Mesodermal cell (in vitro differentiated cells): ENCODE measurements at regions not wholly inside any gene's neighbourhood (a gene's known extent, or its start where the extent isn't known, plus 50 kb on each side); places are given as distances from the start of the nearest gene placed in this dataset.

Source experiments
- H3K27ac ChIP-seq: 2 replicates; pipeline ENCODE4 v1.7.0; 2013; ENCODE audit warnings: mild to moderate bottlenecking, low read depth, low read length, moderate library complexity; ENCODE audit not compliant: severe bottlenecking
- H3K36me3 ChIP-seq: 2 replicates; pipeline ENCODE4 v1.7.1; 2013; ENCODE audit warnings: mild to moderate bottlenecking, low read length, moderate library complexity; ENCODE audit not compliant: control insufficient read depth, insufficient read depth
- H3K4me1 ChIP-seq: one replicate; pipeline ENCODE4 v1.7.1; 2013; ENCODE audit warnings: mild to moderate bottlenecking, low read length; ENCODE audit not compliant: insufficient read depth, control insufficient read depth, poor library complexity, severe bottlenecking
- H3K4me3 ChIP-seq: 2 replicates; pipeline ENCODE4 v1.7.0; 2013; ENCODE audit warnings: low read length, control low read depth, mild to moderate bottlenecking; ENCODE audit not compliant: insufficient read depth, poor library complexity, severe bottlenecking; ENCODE audit errors: extremely low read depth
- H3K9me3 ChIP-seq: 2 replicates; pipeline ENCODE4 v1.7.1; 2013; ENCODE audit warnings: mild to moderate bottlenecking, low read length, moderate library complexity; ENCODE audit not compliant: control insufficient read depth
- WGBS, 2 experiments: methylation state at CpG; one replicate each; pipeline ENCODE4 v1.1.5; 2013; ENCODE audit warnings: missing lambda C conversion rate in 2 of 2; ENCODE audit not compliant: insufficient coverage in 2 of 2; 5-methylcytosine and 5-hydroxymethylcytosine counted together

- peaks cover 8% of the 10 kb centered on the region for H3K4me1 ChIP-seq
- 82 to 83% methylated on average over 9 of the region's 9 CpGs for WGBS, 2 experiments
- no peaks in the 10 kb centered on the region for H3K9me3 ChIP-seq
- H3K4me3 ChIP-seq = no peak overlapping the region
- H3K36me3 ChIP-seq = no peaks in the 10 kb centered on the region
- no peak overlapping the region for H3K27ac ChIP-seq
Observed at GRCh38 chr9:38315085-38315595, 77.4 kb upstream of the ALDH1B1 start.

- H3K27ac ChIP-seq = no peak overlapping the region
- H3K36me3 ChIP-seq = no peaks in the 10 kb centered on the region
- 76 to 84% methylated on average over 3 to 6 of the region's 6 CpGs for WGBS, 2 experiments
- H3K9me3 ChIP-seq = no peaks in the 10 kb centered on the region
- H3K4me1 ChIP-seq = peaks cover 22% of the 10 kb centered on the region
- H3K4me3 ChIP-seq = no peak overlapping the region
Observed at GRCh38 chr9:38313421-38313820, 79.1 kb upstream of the ALDH1B1 start.

DNA sequence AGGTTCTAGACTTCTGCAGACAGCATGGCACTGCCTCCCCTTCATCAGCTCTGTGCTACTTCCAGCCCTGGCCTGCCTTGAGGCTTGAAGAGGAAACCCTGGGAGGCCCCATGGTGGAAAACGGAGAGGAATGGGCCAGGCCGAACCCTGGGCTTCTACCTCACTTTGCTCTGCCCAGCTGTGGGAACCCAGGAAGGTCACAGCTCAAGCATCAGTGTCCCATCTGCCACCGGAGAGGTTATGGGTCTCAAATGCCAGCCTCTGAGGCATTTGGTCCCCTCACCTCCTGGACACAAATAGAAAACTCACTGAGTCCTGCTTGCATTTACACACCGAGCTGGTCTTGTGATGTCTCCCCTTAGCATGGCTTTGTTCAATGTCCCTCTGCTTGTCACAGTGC is 80.1 kb upstream of the ALDH1B1 start:
- no peaks in the 10 kb centered on the region for H3K9me3 ChIP-seq
- H3K4me3 ChIP-seq = no peak overlapping the region
- WGBS, 2 experiments = 94 to 95% methylated on average over 4 of the region's 4 CpGs
- H3K4me1 ChIP-seq = peaks cover 22% of the 10 kb centered on the region
- no peaks in the 10 kb centered on the region for H3K36me3 ChIP-seq
- no peak overlapping the region for H3K27ac ChIP-seq

- Histone ChIP-seq H3K9me3 (no peaks in the 10 kb centered on the region), H3K4me3 (no peak overlapping the region), H3K36me3 (no peaks in the 10 kb centered on the region), H3K4me1 (peaks cover 22% of the 10 kb centered on the region), H3K27ac (peak overlapping the region; percentile 45)
- WGBS, 2 experiments = 68 to 74% methylated on average over 10 to 16 of the region's 16 CpGs
Observed at GRCh38 chr9:38311382-38312270, 80.9 kb upstream of the ALDH1B1 start.

GRCh38 chr9:38309324-38310195 is 82.9 kb upstream of the ALDH1B1 start:
- Histone ChIP-seq H3K4me1 (peaks cover 22% of the 10 kb centered on the region), H3K36me3 (no peaks in the 10 kb centered on the region), H3K4me3 (no peak overlapping the region), H3K9me3 (no peaks in the 10 kb centered on the region), H3K27ac (peak overlapping the region; percentile 75)
- 66 to 72% methylated on average over 6 to 9 of the region's 11 CpGs for WGBS, 2 experiments

- H3K9me3 ChIP-seq = no peaks in the 10 kb centered on the region
- H3K27ac ChIP-seq = no peak overlapping the region
- no peak overlapping the region for H3K4me3 ChIP-seq
- H3K4me1 ChIP-seq = peaks cover 22% of the 10 kb centered on the region
- 86 to 100% methylated on average over 2 to 4 of the region's 4 CpGs for WGBS, 2 experiments
- no peaks in the 10 kb centered on the region for H3K36me3 ChIP-seq
Observed at GRCh38 chr9:38308136-38308535, 84.4 kb upstream of the ALDH1B1 start.

- peaks cover 22% of the 10 kb centered on the region for H3K4me1 ChIP-seq
- H3K27ac ChIP-seq = no peak overlapping the region
- 84% methylated on average over 4 to 5 of the region's 5 CpGs for WGBS, 2 experiments
- no peaks in the 10 kb centered on the region for H3K36me3 ChIP-seq
- H3K9me3 ChIP-seq = no peaks in the 10 kb centered on the region
- H3K4me3 ChIP-seq = no peak overlapping the region
Observed at GRCh38 chr9:38306899-38307298, 85.6 kb upstream of the ALDH1B1 start.

DNA sequence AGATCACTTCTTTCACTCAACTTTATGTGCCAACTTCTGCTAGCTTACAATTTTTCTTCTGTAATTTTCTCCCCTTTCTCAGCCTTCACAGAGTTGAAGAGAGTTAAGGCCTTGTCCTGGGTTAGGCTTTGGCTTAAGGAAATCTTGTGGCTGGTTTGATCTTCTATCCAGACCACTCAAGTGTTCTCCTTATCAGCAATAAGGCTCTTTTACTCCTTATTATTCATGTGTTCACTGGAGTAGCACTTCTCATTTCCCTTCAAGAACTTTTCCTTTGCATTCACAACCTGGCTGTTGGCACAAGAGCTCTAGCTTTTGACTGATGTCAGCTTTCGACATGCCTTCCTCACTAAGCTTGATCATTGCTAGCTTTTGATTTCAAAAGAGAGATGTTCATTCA is 86.9 kb upstream of the ALDH1B1 start:
- H3K4me1 ChIP-seq = peaks cover 19% of the 10 kb centered on the region
- H3K27ac ChIP-seq = no peak overlapping the region
- H3K4me3 ChIP-seq = no peak overlapping the region
- WGBS, 2 experiments = 100% methylated on average over 1 of the region's 1 CpG; no CpG with 5 or more reads in 1 of the 2 experiments
- H3K9me3 ChIP-seq = no peaks in the 10 kb centered on the region
- no peaks in the 10 kb centered on the region for H3K36me3 ChIP-seq

- no peaks in the 10 kb centered on the region for H3K9me3 ChIP-seq
- 74 to 76% methylated on average over 5 to 6 of the region's 7 CpGs for WGBS, 2 experiments
Observed at GRCh38 chr9:38301376-38302106, 91.0 kb upstream of the ALDH1B1 start.

DNA sequence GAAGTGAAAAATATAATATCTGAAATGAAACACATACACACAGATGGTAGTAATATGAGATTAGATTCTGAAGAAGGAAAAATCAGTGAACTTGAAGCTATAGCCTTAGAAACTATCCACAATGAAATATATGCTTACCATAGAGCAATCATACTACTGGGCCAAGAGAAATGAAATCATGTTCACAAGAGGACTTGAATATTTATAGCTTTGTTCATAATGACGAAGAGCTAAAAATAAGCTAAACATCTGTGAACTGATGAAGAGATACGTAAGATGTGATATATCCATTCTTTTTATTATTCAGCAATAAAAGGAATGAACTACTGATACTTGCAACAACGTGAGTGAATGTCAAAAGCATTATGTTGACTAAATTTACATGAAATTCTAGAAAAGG is 92.6 kb upstream of the ALDH1B1 start:
- Histone ChIP-seq H3K36me3 (no peaks in the 10 kb centered on the region), H3K27ac (no peak overlapping the region), H3K4me3 (no peak overlapping the region), H3K9me3 (no peaks in the 10 kb centered on the region), H3K4me1 (peaks cover 6% of the 10 kb centered on the region)
- 0% methylated on average over 1 of the region's 3 CpGs; no CpG with 5 or more reads in 1 of the 2 experiments for WGBS, 2 experiments

More at GRCh38 chr9:38301376-38302106, 91.0 kb upstream of the ALDH1B1 start:
- Histone ChIP-seq H3K27ac (no peak overlapping the region), H3K4me3 (no peak overlapping the region), H3K4me1 (peaks cover 1% of the 10 kb centered on the region), H3K36me3 (no peaks in the 10 kb centered on the region)
